ENCODE measurements at regions not wholly inside any gene's neighbourhood (a gene's known extent, or its start where the extent isn't known, plus 50 kb on each side); places are given as distances from the start of the nearest gene placed in this dataset.

GRCh38 chr3:25289156-25289555 is 138.9 kb upstream of the RARB start:
- Histone ChIP-seq H3K23me2 (ENCODE audit: low read depth, low read length) (no peaks in the 10 kb centered on the region), H3K79me1 (ENCODE audit: low read depth, low read length) (no peaks in the 10 kb centered on the region), H3K27me3 (replicated peaks in 1 of 4; ENCODE audit: control insufficient read depth in 3 of 4, extremely low read depth in 1 of 4, insufficient read depth in 3 of 4, low read length in 3 of 4) (no peaks in the 10 kb centered on the region), H3K36me3 (ENCODE audit: control insufficient read depth in 2 of 4, insufficient read depth in 4 of 4, low read length in 3 of 4) (no peaks in the 10 kb centered on the region), H3K4me1 (replicated peaks in 1 of 4; ENCODE audit: control insufficient read depth in 3 of 4, insufficient read depth in 4 of 4, low read length in 3 of 4) (peaks cover 0 to 14% (median 3%) of the 10 kb centered on the region in 4 experiments; a peak in 2 of 7 replicates), H3K4me2 (ENCODE audit: insufficient read depth in 1 of 2, low read depth in 2 of 2, low read length in 2 of 2) (no peak overlapping the region), H4K20me1 (replicated peaks in 1 of 2; ENCODE audit: control insufficient read depth in 1 of 2, insufficient read depth in 2 of 2, low read length in 2 of 2) (no peaks in the 10 kb centered on the region), H2BK20ac (ENCODE audit: low read length) (peak overlapping the region; percentile 3; the same call in 1 of the 2 replicates), H3K23ac (ENCODE audit: insufficient read length) (no peak overlapping the region), H3K4me3 (ENCODE audit: extremely low read depth in 1 of 4, insufficient read depth in 2 of 4, low read depth in 3 of 4, low read length in 4 of 4) (no peak overlapping the region), H2BK12ac (ENCODE audit: low read depth, low read length) (0 out of 2 replicates have a peak overlapping the region, but pooled peaks have one; percentile 62), H2AFZ (ENCODE audit: low read length) (no peak overlapping the region), H3K14ac (ENCODE audit: insufficient read length) (no peak overlapping the region), H4K8ac (ENCODE audit: extremely low read depth, insufficient read depth, low read length) (no peak overlapping the region), H2AK5ac (ENCODE audit: low read depth, low read length) (no peak overlapping the region), H3K9me3 (ENCODE audit: insufficient read depth in 2 of 2, low read depth in 1 of 2, low read length in 1 of 2) (no peaks in the 10 kb centered on the region), H3K56ac (replicated peaks; ENCODE audit: insufficient read length, low read depth, low read length) (no peak overlapping the region), H3K18ac (ENCODE audit: extremely low read depth, low read length) (no peak overlapping the region), H2BK5ac (ENCODE audit: low read depth, low read length) (no peak overlapping the region; the same call in 1 of the 2 replicates), H3K27ac (ENCODE audit: low read depth, low read length) (no peak overlapping the region), H2BK15ac (ENCODE audit: low read length) (no peak overlapping the region), H3K79me2 (ENCODE audit: control insufficient read depth in 1 of 2, insufficient read depth in 2 of 2, low read length in 2 of 2) (no peaks in the 10 kb centered on the region), H2BK120ac (replicated peaks; ENCODE audit: low read depth, low read length) (no peak overlapping the region), H3K9ac (replicated peaks in 1 of 4; ENCODE audit: extremely low read depth in 1 of 4, low read depth in 3 of 4, low read length in 3 of 4) (no peak overlapping the region), H4K5ac (ENCODE audit: insufficient read length, low read depth, low read length) (no peak overlapping the region), H3K4ac (replicated peaks; ENCODE audit: insufficient read length, low read depth, low read length) (no peak overlapping the region), H4K91ac (replicated peaks; ENCODE audit: insufficient read length, low read length) (no peak overlapping the region)
- WGBS, 2 experiments (ENCODE audit: extremely low coverage in 1 of 2, insufficient coverage in 1 of 2, insufficient read length in 1 of 2, insufficient replicate concordance in 2 of 2, low coverage in 1 of 2, low lambda C conversion rate in 2 of 2, missing lambda C conversion rate in 1 of 2), result 92% methylated on average over 1 of the region's 1 CpG; no CpG with 5 or more reads in 1 of the 2 experiments
- ChIA-PET POLR2A (ENCODE audit: partially characterized antibody) (no interaction called here), CTCF (ENCODE audit: partially characterized antibody) (interaction anchor here (1.0 kb wide), 1 partner anchor 26 kb away, joined by 3 read pairs; no protein-coding TSS in a partner anchor)
- DNase-seq (ENCODE audit: low read depth in 1 of 2, low spot score in 2 of 2) (no peak), FAIRE-seq (no peak)
- no peak for TF ChIP-seq ATF3 (IDR thresholded peaks at IDR 0.05; ENCODE audit: insufficient read depth, low read depth, low read length)
- TF ChIP-seq POU5F1 (IDR thresholded peaks at IDR 0.05; ENCODE audit: low read depth, low read length), result no peak
- no peak for TF ChIP-seq CTCF (IDR thresholded peaks at IDR 0.05; ENCODE audit: control extremely low read depth in 1 of 3, insufficient read depth in 1 of 3, low read depth in 1 of 3, low read length in 3 of 3)
- TF ChIP-seq USF2 (IDR thresholded peaks at IDR 0.05; ENCODE audit: low read length), result no peak
- TF ChIP-seq BCL11A (IDR thresholded peaks at IDR 0.05; ENCODE audit: low read depth in 2 of 2, low read length in 2 of 2), result no peak
- TF ChIP-seq KDM5A (IDR thresholded peaks at IDR 0.05; ENCODE audit: low read length), result no peak

Data from H1 (cell line).